ENCODE measurements at regions not wholly inside any gene's neighbourhood (a gene's known extent, or its start where the extent isn't known, plus 50 kb on each side); places are given as distances from the start of the nearest gene placed in this dataset.

DNA sequence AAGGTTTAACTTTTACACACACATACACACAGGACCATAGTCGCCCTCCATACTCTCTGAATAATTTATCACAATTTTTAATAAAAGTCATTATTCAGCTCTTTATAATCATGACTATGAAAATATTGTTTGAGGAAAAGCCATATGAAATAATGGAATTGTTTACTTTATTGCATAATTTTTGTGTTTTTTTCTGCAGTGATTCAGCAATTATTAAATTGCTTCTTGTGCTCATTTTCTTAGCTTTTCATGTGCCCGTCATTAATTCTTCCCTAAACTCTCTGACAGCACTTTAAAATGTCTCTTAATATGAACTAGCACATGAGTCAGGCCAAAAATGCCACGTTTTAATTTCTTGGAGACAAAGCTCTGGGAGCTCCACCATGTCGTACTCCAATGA is 77.5 kb upstream of the ALX4 start:
- intact Hi-C loops (cut with micrococcal nuclease; ENCODE audit: unreplicated experiment): loop anchor here (5.0 kb wide), 1 partner anchor 100 kb away; no protein-coding TSS in a partner anchor
- Histone ChIP-seq H3K27me3 (replicated peaks; ENCODE audit: insufficient read depth, low read depth, low read length, poor library complexity) (no peaks in the 10 kb centered on the region), H3K36me3 (ENCODE audit: insufficient read depth, low read length, poor library complexity, severe bottlenecking) (no peaks in the 10 kb centered on the region), H3K4me3 (ENCODE audit: low read depth, low read length, poor library complexity, severe bottlenecking) (no peak overlapping the region), H3K9me3 (ENCODE audit: low read depth, low read length, poor library complexity, severe bottlenecking) (peaks cover 8% of the 10 kb centered on the region), H3K4me1 (ENCODE audit: insufficient read depth, low read length, poor library complexity, severe bottlenecking) (peaks cover 9% of the 10 kb centered on the region), H3K27ac (ENCODE audit: low read depth, low read length, poor library complexity, severe bottlenecking) (no peak overlapping the region)
- ChIA-PET CTCF (no interaction called here), POLR2A (ENCODE audit: low non-redundant PET) (no interaction called here)
- BruUV-seq (replicated peaks): no TSS peak
- TF ChIP-seq EZH2 (IDR thresholded peaks at IDR 0.05; ENCODE audit: borderline replicate concordance, low read depth, low read length, poor library complexity, severe bottlenecking): no peak
- TF ChIP-seq, protein P1, sequence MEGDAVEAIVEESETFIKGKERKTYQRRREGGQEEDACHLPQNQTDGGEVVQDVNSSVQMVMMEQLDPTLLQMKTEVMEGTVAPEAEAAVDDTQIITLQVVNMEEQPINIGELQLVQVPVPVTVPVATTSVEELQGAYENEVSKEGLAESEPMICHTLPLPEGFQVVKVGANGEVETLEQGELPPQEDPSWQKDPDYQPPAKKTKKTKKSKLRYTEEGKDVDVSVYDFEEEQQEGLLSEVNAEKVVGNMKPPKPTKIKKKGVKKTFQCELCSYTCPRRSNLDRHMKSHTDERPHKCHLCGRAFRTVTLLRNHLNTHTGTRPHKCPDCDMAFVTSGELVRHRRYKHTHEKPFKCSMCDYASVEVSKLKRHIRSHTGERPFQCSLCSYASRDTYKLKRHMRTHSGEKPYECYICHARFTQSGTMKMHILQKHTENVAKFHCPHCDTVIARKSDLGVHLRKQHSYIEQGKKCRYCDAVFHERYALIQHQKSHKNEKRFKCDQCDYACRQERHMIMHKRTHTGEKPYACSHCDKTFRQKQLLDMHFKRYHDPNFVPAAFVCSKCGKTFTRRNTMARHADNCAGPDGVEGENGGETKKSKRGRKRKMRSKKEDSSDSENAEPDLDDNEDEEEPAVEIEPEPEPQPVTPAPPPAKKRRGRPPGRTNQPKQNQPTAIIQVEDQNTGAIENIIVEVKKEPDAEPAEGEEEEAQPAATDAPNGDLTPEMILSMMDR (conservative IDR thresholded peaks at IDR 0.05; ENCODE audit: low read depth, low read length): no peak
- no peak for DNase-seq (ENCODE audit: low spot score)

DNA sequence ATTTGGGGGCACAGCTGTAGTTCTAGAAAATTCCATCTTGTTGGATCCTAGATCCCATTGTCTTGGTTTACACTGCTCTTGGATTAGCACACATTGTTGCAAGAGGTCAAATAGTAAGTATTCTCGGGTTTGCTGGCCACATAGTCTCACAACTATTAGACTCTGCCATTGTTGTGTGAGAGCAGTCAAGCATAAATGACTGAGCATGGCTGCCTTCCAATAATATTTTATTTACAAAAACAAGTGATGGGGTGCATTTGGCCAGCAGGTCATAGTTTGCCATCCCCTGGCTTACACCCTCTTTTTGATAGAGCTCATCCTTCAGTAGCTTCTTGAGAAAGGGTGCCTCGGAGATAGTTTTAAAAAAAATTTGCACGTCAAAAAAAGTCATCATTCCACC is 77.9 kb upstream of the ALX4 start:
- Histone ChIP-seq H3K4me3 (ENCODE audit: low read depth, low read length, poor library complexity, severe bottlenecking) (no peak overlapping the region), H3K4me1 (ENCODE audit: insufficient read depth, low read length, poor library complexity, severe bottlenecking) (peaks cover 4% of the 10 kb centered on the region), H3K27ac (ENCODE audit: low read depth, low read length, poor library complexity, severe bottlenecking) (no peak overlapping the region), H3K27me3 (replicated peaks; ENCODE audit: insufficient read depth, low read depth, low read length, poor library complexity) (no peaks in the 10 kb centered on the region), H3K36me3 (ENCODE audit: insufficient read depth, low read length, poor library complexity, severe bottlenecking) (no peaks in the 10 kb centered on the region), H3K9me3 (ENCODE audit: low read depth, low read length, poor library complexity, severe bottlenecking) (peaks cover 8% of the 10 kb centered on the region)
- BruUV-seq (replicated peaks): no TSS peak
- no peak for TF ChIP-seq EZH2 (IDR thresholded peaks at IDR 0.05; ENCODE audit: borderline replicate concordance, low read depth, low read length, poor library complexity, severe bottlenecking)
- TF ChIP-seq, protein P1 (conservative IDR thresholded peaks at IDR 0.05; ENCODE audit: low read depth, low read length): no peak
- intact Hi-C loops (cut with micrococcal nuclease; ENCODE audit: unreplicated experiment): loop anchor here (5.0 kb wide), 1 partner anchor 101 kb away; no protein-coding TSS in a partner anchor
- no peak for DNase-seq (ENCODE audit: low spot score)
- CTCF ChIA-PET: no interaction called here
- POLR2A ChIA-PET (ENCODE audit: low non-redundant PET): no interaction called here

DNA sequence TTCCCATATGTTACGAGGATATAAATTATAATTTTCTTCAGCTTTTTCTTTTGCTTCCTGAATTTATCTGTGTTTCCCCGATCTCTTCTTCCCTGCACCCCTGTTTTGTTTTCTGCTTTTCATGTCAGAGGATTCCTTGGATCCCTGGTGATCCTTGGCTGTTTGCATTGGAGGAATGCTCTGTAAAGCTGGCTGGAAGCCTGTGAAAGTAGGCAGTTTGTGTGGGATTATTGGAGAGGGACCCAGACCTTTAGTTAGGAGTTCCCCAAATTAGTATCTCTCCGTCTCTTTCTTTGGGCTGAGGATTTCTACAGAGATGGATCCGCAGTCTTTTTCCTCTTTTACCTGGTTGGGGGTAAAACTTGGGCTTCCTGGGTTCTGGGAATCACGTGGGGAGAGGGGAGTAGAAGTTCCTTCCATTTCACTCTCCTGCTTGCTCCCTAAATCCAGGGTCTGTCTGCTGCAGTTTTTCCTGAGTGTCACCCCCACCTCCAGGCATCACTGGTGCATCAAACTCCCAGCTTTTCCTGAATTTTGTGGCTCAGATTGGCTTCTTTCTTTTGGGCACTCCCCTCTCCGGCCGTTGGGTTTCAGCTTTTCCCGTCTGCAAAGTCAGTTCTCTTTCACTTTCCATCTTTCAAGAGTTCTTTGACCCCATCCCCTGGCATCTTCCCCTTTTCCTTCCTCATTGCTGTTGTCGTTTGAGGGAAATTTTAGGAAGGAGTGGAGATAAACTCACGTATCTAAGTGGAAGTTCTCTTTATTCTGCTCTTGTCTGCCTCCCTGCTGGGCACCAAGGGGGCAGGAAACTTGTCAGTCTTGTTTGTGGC is 79.1 kb upstream of the ALX4 start:
- BruUV-seq (replicated peaks): no TSS peak
- TF ChIP-seq, protein P1 (conservative IDR thresholded peaks at IDR 0.05; ENCODE audit: low read depth, low read length): 0 out of 2 replicates have a peak, but pooled peaks have one; percentile 17
- TF ChIP-seq EZH2 (IDR thresholded peaks at IDR 0.05; ENCODE audit: borderline replicate concordance, low read depth, low read length, poor library complexity, severe bottlenecking): no peak
- intact Hi-C loops (cut with micrococcal nuclease; ENCODE audit: unreplicated experiment): loop anchor here (5.0 kb wide), 1 partner anchor 102 kb away; no protein-coding TSS in a partner anchor

More for the DNA sequence above, 79.1 kb upstream of the ALX4 start:
- DNase-seq (ENCODE audit: low spot score): no peak
- ChIA-PET POLR2A (ENCODE audit: low non-redundant PET) (no interaction called here), CTCF (no interaction called here)
- H3K36me3 ChIP-seq (ENCODE audit: insufficient read depth, low read length, poor library complexity, severe bottlenecking): no peaks in the 10 kb centered on the region
- H3K27ac ChIP-seq (ENCODE audit: low read depth, low read length, poor library complexity, severe bottlenecking): no peak overlapping the region
- H3K27me3 ChIP-seq (replicated peaks; ENCODE audit: insufficient read depth, low read depth, low read length, poor library complexity): no peaks in the 10 kb centered on the region
- H3K4me3 ChIP-seq (ENCODE audit: low read depth, low read length, poor library complexity, severe bottlenecking): peak overlapping the region; percentile 15
- peaks cover 8% of the 10 kb centered on the region for H3K9me3 ChIP-seq (ENCODE audit: low read depth, low read length, poor library complexity, severe bottlenecking)
- peaks cover 4% of the 10 kb centered on the region for H3K4me1 ChIP-seq (ENCODE audit: insufficient read depth, low read length, poor library complexity, severe bottlenecking)
